Natural killer cell (primary cell): ENCODE measurements at regions not wholly inside any gene's neighbourhood (a gene's known extent, or its start where the extent isn't known, plus 50 kb on each side); places are given as distances from the start of the nearest gene placed in this dataset.

Experiments used
- ATAC-seq, 3 donors: fragments of 150-1000 bp in 2 of 3; fragments of 200-7000 bp in 1 of 3; cut with Tn5 transposase; 1 replicate in 1 of 3; 2 replicates in 2 of 3; pipeline ENCODE4 v1.10.0; 2021; ENCODE audit warnings: mild to moderate bottlenecking in 2 of 3, moderate library complexity in 2 of 3
- DNase-seq, 2 donors: peaks; one replicate each; pipeline versions ENCODE4 v3.0.0 to v3.0.0-alpha.2; 2013 to 2021; ENCODE audit warnings: mixed read lengths in 1 of 2
- H3K27ac ChIP-seq: one replicate; pipeline ENCODE4 v1.5.1; 2013; ENCODE audit warnings: mild to moderate bottlenecking, low read length
- H3K27me3 ChIP-seq: one replicate; pipeline ENCODE4 v1.6.1; 2013; ENCODE audit warnings: low read length; ENCODE audit not compliant: control insufficient read depth, insufficient read depth
- H3K36me3 ChIP-seq: one replicate; pipeline ENCODE4 v1.6.1; 2013; ENCODE audit warnings: low read length; ENCODE audit not compliant: control insufficient read depth, insufficient read depth
- H3K4me1 ChIP-seq: one replicate; pipeline ENCODE4 v1.6.1; 2013; ENCODE audit warnings: low read length; ENCODE audit not compliant: control insufficient read depth, insufficient read depth
- H3K4me3 ChIP-seq: one replicate; pipeline ENCODE4 v1.5.1; 2013; ENCODE audit warnings: low read length
- H3K9me3 ChIP-seq: one replicate; pipeline ENCODE4 v1.6.1; 2013; ENCODE audit warnings: low read length; ENCODE audit not compliant: control insufficient read depth, insufficient read depth
- H3K27ac Mint-ChIP-seq, 2 donors: one replicate each; pipeline ENCODE4 v1.8.0; 2022; ENCODE audit warnings: mild to moderate bottlenecking in 2 of 2, mixed read lengths in 2 of 2, moderate library complexity in 1 of 2
- H3K27me3 Mint-ChIP-seq, 2 donors: one replicate each; pipeline ENCODE4 v1.8.0; 2022; ENCODE audit warnings: low read depth in 2 of 2, mixed read lengths in 2 of 2
- H3K36me3 Mint-ChIP-seq: one replicate; pipeline ENCODE4 v1.8.0; 2022; ENCODE audit warnings: mixed read lengths
- H3K4me1 Mint-ChIP-seq, 2 donors: one replicate each; pipeline ENCODE4 v1.8.0; 2022; ENCODE audit warnings: mixed read lengths in 2 of 2
- H3K4me3 Mint-ChIP-seq: one replicate; pipeline ENCODE4 v1.8.0; 2022; ENCODE audit warnings: mild to moderate bottlenecking, moderate library complexity, mixed read lengths
- H3K9me3 Mint-ChIP-seq, 2 donors: one replicate each; pipeline ENCODE4 v1.8.0; 2022; ENCODE audit warnings: mixed read lengths in 2 of 2
- WGBS: methylation state at CpG from one replicate; pipeline ENCODE4 v1.1.7; 2013; ENCODE audit warnings: missing lambda C conversion rate; ENCODE audit not compliant: insufficient coverage; 5-methylcytosine and 5-hydroxymethylcytosine counted together
- intact Hi-C: fragments of 100-400 bp; cut with micrococcal nuclease; formaldehyde crosslinking; loops from one replicate; pipeline ENCODE4 v1.14.2; 2022
- TF ChIP-seq, protein P1 (sequence below): fragments of 200-600 bp; IDR thresholded peaks from one replicate; pipeline ENCODE4 v1.8.0; 2022; ENCODE audit warnings: antibody characterized with exemption

DNA sequence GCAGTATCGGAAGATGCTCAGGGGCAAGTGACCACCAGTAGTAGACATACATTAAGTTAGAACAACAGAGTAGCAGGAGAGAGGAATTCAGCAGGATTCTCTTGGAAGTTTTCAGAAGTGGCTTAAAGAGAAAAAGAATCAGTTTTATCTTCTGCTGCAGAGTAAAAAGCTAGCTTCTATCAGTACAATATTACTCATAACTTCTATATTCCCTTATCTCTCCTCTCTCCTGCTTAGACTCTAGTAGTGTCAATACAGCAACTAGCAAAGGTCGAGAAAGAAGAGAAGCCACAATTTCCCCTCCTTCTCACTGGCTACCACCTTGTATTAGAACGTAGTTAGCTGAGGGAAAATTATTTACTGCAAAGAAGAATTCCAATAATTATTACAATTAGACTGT, 539.7 kb downstream of the DIPK2A start:
- Histone ChIP-seq H3K9me3 (no peaks in the 10 kb centered on the region), H3K27ac (no peak overlapping the region), H3K4me1 (no peaks in the 10 kb centered on the region), H3K4me3 (no peak overlapping the region), H3K27me3 (no peaks in the 10 kb centered on the region), H3K36me3 (no peaks in the 10 kb centered on the region)
- DNase-seq (no peak), ATAC-seq (no peak)
- Mint-ChIP-seq H3K4me3 (no peak overlapping the region), H3K27ac (no peak overlapping the region), H3K4me1 (no peaks in the 10 kb centered on the region), H3K36me3 (no peaks in the 10 kb centered on the region), H3K9me3 (peaks cover 6 to 7% of the 10 kb centered on the region in 2 donors), H3K27me3 (no peaks in the 10 kb centered on the region)
- 33% methylated on average over 2 of the region's 3 CpGs for WGBS
- intact Hi-C loops: no loop called here
- TF ChIP-seq, protein P1, sequence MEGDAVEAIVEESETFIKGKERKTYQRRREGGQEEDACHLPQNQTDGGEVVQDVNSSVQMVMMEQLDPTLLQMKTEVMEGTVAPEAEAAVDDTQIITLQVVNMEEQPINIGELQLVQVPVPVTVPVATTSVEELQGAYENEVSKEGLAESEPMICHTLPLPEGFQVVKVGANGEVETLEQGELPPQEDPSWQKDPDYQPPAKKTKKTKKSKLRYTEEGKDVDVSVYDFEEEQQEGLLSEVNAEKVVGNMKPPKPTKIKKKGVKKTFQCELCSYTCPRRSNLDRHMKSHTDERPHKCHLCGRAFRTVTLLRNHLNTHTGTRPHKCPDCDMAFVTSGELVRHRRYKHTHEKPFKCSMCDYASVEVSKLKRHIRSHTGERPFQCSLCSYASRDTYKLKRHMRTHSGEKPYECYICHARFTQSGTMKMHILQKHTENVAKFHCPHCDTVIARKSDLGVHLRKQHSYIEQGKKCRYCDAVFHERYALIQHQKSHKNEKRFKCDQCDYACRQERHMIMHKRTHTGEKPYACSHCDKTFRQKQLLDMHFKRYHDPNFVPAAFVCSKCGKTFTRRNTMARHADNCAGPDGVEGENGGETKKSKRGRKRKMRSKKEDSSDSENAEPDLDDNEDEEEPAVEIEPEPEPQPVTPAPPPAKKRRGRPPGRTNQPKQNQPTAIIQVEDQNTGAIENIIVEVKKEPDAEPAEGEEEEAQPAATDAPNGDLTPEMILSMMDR: no peak

DNA sequence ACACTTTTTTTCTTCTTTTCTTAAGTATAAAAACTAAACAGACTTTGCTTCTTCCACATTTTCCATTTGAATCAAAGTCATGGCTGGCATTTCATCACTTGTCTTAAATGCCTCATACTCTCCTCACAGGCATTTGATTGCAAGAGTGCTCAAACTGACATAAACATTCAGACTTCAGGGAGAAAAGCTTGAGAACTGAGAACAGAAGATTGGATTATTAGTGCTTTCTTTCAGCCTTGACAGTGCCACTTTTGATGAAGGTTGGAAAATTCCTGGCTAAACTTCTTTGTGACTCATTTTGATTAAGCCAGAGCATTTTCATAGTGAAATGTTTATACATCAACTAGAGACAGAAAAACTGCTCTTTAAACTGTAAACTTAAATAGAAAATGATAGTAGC, 544.4 kb downstream of the DIPK2A start:
- H3K27ac ChIP-seq: no peak overlapping the region
- no peaks in the 10 kb centered on the region for H3K4me1 ChIP-seq
- no peaks in the 10 kb centered on the region for H3K27me3 ChIP-seq
- no peak overlapping the region for H3K4me3 Mint-ChIP-seq
- no peak overlapping the region for H3K4me3 ChIP-seq
- no peaks in the 10 kb centered on the region for H3K36me3 Mint-ChIP-seq
- no peaks in the 10 kb centered on the region for H3K27me3 Mint-ChIP-seq
- no peak overlapping the region for H3K27ac Mint-ChIP-seq
- no peaks in the 10 kb centered on the region for H3K4me1 Mint-ChIP-seq
- H3K9me3 ChIP-seq: no peaks in the 10 kb centered on the region
- peaks cover 4 to 7% of the 10 kb centered on the region in 2 donors for H3K9me3 Mint-ChIP-seq
- no peak for DNase-seq
- intact Hi-C loops: no loop called here
- ATAC-seq: no peak
- H3K36me3 ChIP-seq: no peaks in the 10 kb centered on the region
- TF ChIP-seq, protein P1: no peak

DNA sequence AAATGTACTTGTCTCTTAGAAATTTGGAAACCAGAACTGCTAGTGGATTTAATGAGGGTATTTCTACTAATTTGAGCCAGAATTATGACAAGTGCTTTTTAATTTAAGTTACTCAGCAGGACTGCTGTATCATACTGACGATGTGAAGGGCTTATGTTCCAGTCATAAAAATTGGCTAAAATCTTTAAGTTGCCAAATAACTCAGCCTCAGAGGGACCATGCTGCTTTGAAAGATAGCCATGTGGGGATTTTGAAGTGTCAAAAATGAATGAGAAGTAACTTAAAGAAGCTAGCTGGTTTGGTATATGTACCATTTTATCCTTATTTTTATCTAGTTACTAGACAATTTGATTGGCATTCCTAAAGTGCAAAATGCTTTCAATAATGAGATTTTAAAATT, 545.0 kb downstream of the DIPK2A start:
- peaks cover 4 to 7% of the 10 kb centered on the region in 2 donors for H3K9me3 Mint-ChIP-seq
- Histone ChIP-seq H3K27ac (no peak overlapping the region), H3K36me3 (no peaks in the 10 kb centered on the region), H3K27me3 (no peaks in the 10 kb centered on the region), H3K9me3 (no peaks in the 10 kb centered on the region), H3K4me3 (no peak overlapping the region), H3K4me1 (no peaks in the 10 kb centered on the region)
- 80% methylated on average over 1 of the region's 1 CpG for WGBS
- no peak overlapping the region for H3K4me3 Mint-ChIP-seq
- intact Hi-C loops: no loop called here
- no peak overlapping the region for H3K27ac Mint-ChIP-seq
- DNase-seq (no peak), ATAC-seq (no peak)
- H3K27me3 Mint-ChIP-seq: no peaks in the 10 kb centered on the region
- no peaks in the 10 kb centered on the region for H3K4me1 Mint-ChIP-seq
- H3K36me3 Mint-ChIP-seq: no peaks in the 10 kb centered on the region
- TF ChIP-seq, protein P1: no peak

DNA sequence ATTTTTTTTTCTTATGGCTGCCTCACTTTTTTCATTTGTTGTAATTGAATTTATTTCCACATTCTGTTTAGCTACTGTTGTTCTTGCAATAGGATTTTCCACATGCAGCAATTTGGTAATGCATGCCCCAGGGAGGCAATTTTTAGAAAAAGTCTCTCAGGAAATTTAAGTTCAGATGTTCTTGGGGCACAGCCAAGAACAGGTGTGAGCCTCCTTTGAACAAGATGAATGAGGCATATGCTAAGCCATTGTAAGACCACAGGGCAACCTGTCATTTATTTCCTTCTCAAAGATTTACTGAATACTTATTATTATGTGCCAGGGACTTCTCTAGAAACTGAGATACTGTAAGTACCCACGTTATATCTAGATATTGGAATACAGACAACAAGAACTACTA, 549.5 kb downstream of the DIPK2A start:
- Mint-ChIP-seq H3K4me3 (no peak overlapping the region), H3K27me3 (no peaks in the 10 kb centered on the region), H3K27ac (no peak overlapping the region), H3K36me3 (no peaks in the 10 kb centered on the region), H3K4me1 (no peaks in the 10 kb centered on the region), H3K9me3 (peaks cover 0 to 2% of the 10 kb centered on the region in 2 donors)
- ATAC-seq: no peak
- Histone ChIP-seq H3K27ac (no peak overlapping the region), H3K9me3 (no peaks in the 10 kb centered on the region), H3K27me3 (no peaks in the 10 kb centered on the region), H3K4me3 (no peak overlapping the region), H3K4me1 (no peaks in the 10 kb centered on the region), H3K36me3 (no peaks in the 10 kb centered on the region)
- WGBS: no CpG with 5 or more reads among the region's 1 CpG
- DNase-seq: no peak
- intact Hi-C loops: no loop called here
- TF ChIP-seq, protein P1: no peak
